Prostate gland (tissue), 2 donors: ENCODE measurements at regions not wholly inside any gene's neighbourhood (a gene's known extent, or its start where the extent isn't known, plus 50 kb on each side); places are given as distances from the start of the nearest gene placed in this dataset.

Experiments
- DNase-seq: peaks from one replicate; pipeline ENCODE4 v3.0.0-alpha.2; 2019; ENCODE audit warnings: low spot score
- H3K27ac ChIP-seq, 2 donors: fragments of 200-600 bp; sonication (generic); 2 replicates each; pipeline ENCODE4 v1.5.1; 2017 to 2019
- H3K27me3 ChIP-seq: fragments of 200-600 bp; sonication (generic); replicated peaks from 2 replicates; pipeline ENCODE4 v1.5.1; 2019; ENCODE audit not compliant: insufficient read depth
- H3K36me3 ChIP-seq, 2 donors: fragments of 200-600 bp; sonication (generic); 1 replicate in 1 of 2; 2 replicates in 1 of 2; pipeline versions ENCODE4 v1.5.1 to v1.8.1; 2017 to 2019
- H3K4me1 ChIP-seq: fragments of 200-600 bp; sonication (generic); replicated peaks from 2 replicates; pipeline ENCODE4 v1.5.1; 2019
- H3K4me3 ChIP-seq, 2 donors: fragments of 200-600 bp; sonication (generic); 2 replicates each; pipeline ENCODE4 v1.5.1; 2017 to 2019
- H3K9me3 ChIP-seq: fragments of 200-600 bp; sonication (generic); 2 replicates; pipeline ENCODE4 v1.5.1; 2017
- CTCF ChIP-seq, 4 experiments: fragments of 200-600 bp in 2 of 4; fragments of 450-650 bp in 2 of 4; sonication (generic) in 2 of 4; IDR thresholded peaks; 1 replicate in 3 of 4; 2 replicates in 1 of 4; pipeline ENCODE4 v1.5.1; 2016 to 2019; ENCODE audit warnings: antibody characterized with exemption in 4 of 4, mild to moderate bottlenecking in 2 of 4, moderate library complexity in 2 of 4
- POLR2A ChIP-seq: fragments of 450-650 bp; IDR thresholded peaks from one replicate; pipeline ENCODE4 v1.6.1; 2016; ENCODE audit warnings: antibody characterized with exemption, mild to moderate bottlenecking
- POLR2AphosphoS5 ChIP-seq: sonication (generic); formaldehyde crosslinking; IDR thresholded peaks from one replicate; pipeline ENCODE4 v1.6.1; 2017; ENCODE audit warnings: antibody characterized with exemption
- WGBS: methylation state at CpG from one replicate; pipeline ENCODE4 v1.1.5; 2018; 5-methylcytosine and 5-hydroxymethylcytosine counted together
- intact Hi-C: fragments of 100-400 bp; cut with DNase I; formaldehyde crosslinking; loops from one replicate; pipeline ENCODE4 v1.14.2; 2022

- 91% methylated on average over 2 of the region's 2 CpGs for WGBS
- Histone ChIP-seq H3K27me3 (no peaks in the 10 kb centered on the region), H3K4me3 (no peak overlapping the region), H3K4me1 (no peaks in the 10 kb centered on the region), H3K27ac (no peak overlapping the region), H3K9me3 (no peaks in the 10 kb centered on the region), H3K36me3 (no peaks in the 10 kb centered on the region)
- TF ChIP-seq POLR2A, result no peak
- TF ChIP-seq CTCF (IDR thresholded peaks at IDR 0.05), result no peak
- no peak for TF ChIP-seq POLR2AphosphoS5
- intact Hi-C loops, result no loop called here
- DNase-seq, result no peak
These were observed 115.8 kb upstream of the MGAT5 start for GRCh38 chr2:134138115-134138514.

GRCh38 chr2:134139611-134140010 lies 114.3 kb upstream of the MGAT5 start:
- intact Hi-C loops, result no loop called here
- Histone ChIP-seq H3K4me3 (no peak overlapping the region), H3K4me1 (no peaks in the 10 kb centered on the region), H3K36me3 (no peaks in the 10 kb centered on the region), H3K27ac (no peak overlapping the region), H3K9me3 (no peaks in the 10 kb centered on the region), H3K27me3 (no peaks in the 10 kb centered on the region)
- 41% methylated on average over 4 of the region's 4 CpGs for WGBS
- peak; percentile 41 for DNase-seq
- TF ChIP-seq POLR2AphosphoS5 (peak; percentile 28), CTCF (IDR thresholded peaks at IDR 0.05) (no peak)

- Histone ChIP-seq H3K27me3 (no peaks in the 10 kb centered on the region), H3K4me1 (no peaks in the 10 kb centered on the region), H3K9me3 (no peaks in the 10 kb centered on the region), H3K4me3 (no peak overlapping the region), H3K27ac (no peak overlapping the region), H3K36me3 (no peaks in the 10 kb centered on the region)
- intact Hi-C loops, result no loop called here
- whole genome bisulfite sequencing, result 71% methylated on average over 9 of the region's 9 CpGs
- DNase-seq, result no peak
- TF ChIP-seq CTCF (IDR thresholded peaks at IDR 0.05), result no peak
- no peak for TF ChIP-seq POLR2A
- no peak for TF ChIP-seq POLR2AphosphoS5
These were observed 113.6 kb upstream of the MGAT5 start for GRCh38 chr2:134140251-134140661.

- H3K4me3 ChIP-seq, result no peak overlapping the region
- TF ChIP-seq POLR2AphosphoS5 (no peak), POLR2A (no peak), CTCF (IDR thresholded peaks at IDR 0.05) (no peak)
- H3K27ac ChIP-seq, result no peak overlapping the region
- 87% methylated on average over 6 of the region's 6 CpGs for WGBS
- H3K4me1 ChIP-seq, result no peaks in the 10 kb centered on the region
- no peak for DNase-seq
- intact Hi-C loops, result no loop called here
- no peaks in the 10 kb centered on the region for H3K27me3 ChIP-seq
- no peaks in the 10 kb centered on the region for H3K36me3 ChIP-seq
- no peaks in the 10 kb centered on the region for H3K9me3 ChIP-seq
These were observed 112.1 kb upstream of the MGAT5 start for GRCh38 chr2:134141598-134142340.

- Histone ChIP-seq H3K4me1 (no peaks in the 10 kb centered on the region), H3K4me3 (no peak overlapping the region), H3K36me3 (no peaks in the 10 kb centered on the region), H3K27me3 (no peaks in the 10 kb centered on the region), H3K9me3 (no peaks in the 10 kb centered on the region), H3K27ac (no peak overlapping the region)
- WGBS, result 78% methylated on average over 4 of the region's 4 CpGs
- intact Hi-C loops, result no loop called here
- no peak for TF ChIP-seq CTCF (IDR thresholded peaks at IDR 0.05)
- TF ChIP-seq POLR2A, result no peak
- TF ChIP-seq POLR2AphosphoS5, result no peak
- DNase-seq, result no peak
These were observed 111.5 kb upstream of the MGAT5 start for GRCh38 chr2:134142341-134142738.
